HG03060 (cell line): ENCODE measurements at regions not wholly inside any gene's neighbourhood (a gene's known extent, or its start where the extent isn't known, plus 50 kb on each side); places are given as distances from the start of the nearest gene placed in this dataset.

ENCODE experiments used
- ATAC-seq: cut with Tn5 transposase; IDR thresholded peaks from one replicate; pipeline ENCODE4 v1.9.1; 2021; ENCODE audit warnings: low read depth, moderate number of reproducible peaks; ENCODE audit not compliant: unreplicated experiment

- no peak for ATAC-seq
These were observed 108.2 kb upstream of the UQCRFS1 start for GRCh38 chr19:29321116-29321515.

GRCh38 chr19:29323021-29323430, 110.1 kb upstream of the UQCRFS1 start:
- ATAC-seq = no peak

- ATAC-seq = no peak
These were observed 110.7 kb upstream of the UQCRFS1 start for GRCh38 chr19:29323440-29324290.

- ATAC-seq = no peak
These were observed 111.3 kb upstream of the UQCRFS1 start for GRCh38 chr19:29324291-29324680.

- no peak for ATAC-seq
These were observed 111.8 kb upstream of the UQCRFS1 start for GRCh38 chr19:29324717-29325116.

- ATAC-seq = no peak
These were observed 112.5 kb upstream of the UQCRFS1 start for GRCh38 chr19:29325241-29325975.

- ATAC-seq = no peak
These were observed 113.4 kb upstream of the UQCRFS1 start for GRCh38 chr19:29326351-29326750.

GRCh38 chr19:29326849-29327840, 114.2 kb upstream of the UQCRFS1 start:
- ATAC-seq = no peak

GRCh38 chr19:29328586-29328985, 115.6 kb upstream of the UQCRFS1 start:
- no peak for ATAC-seq

GRCh38 chr19:29329460-29330134, 116.6 kb upstream of the UQCRFS1 start:
- no peak for ATAC-seq

GRCh38 chr19:29336425-29336824, 123.5 kb upstream of the UQCRFS1 start:
- no peak for ATAC-seq

- ATAC-seq = no peak
These were observed 124.1 kb upstream of the UQCRFS1 start for GRCh38 chr19:29337029-29337428.

GRCh38 chr19:29338480-29338879, 125.5 kb upstream of the UQCRFS1 start:
- no peak for ATAC-seq

- no peak for ATAC-seq
These were observed 129.8 kb upstream of the UQCRFS1 start for GRCh38 chr19:29342721-29343120.

- no peak for ATAC-seq
These were observed 151.3 kb upstream of the UQCRFS1 start for GRCh38 chr19:29364224-29364726.

- ATAC-seq = no peak
These were observed 152.0 kb upstream of the UQCRFS1 start for GRCh38 chr19:29364999-29365398.

- no peak for ATAC-seq
These were observed 153.0 kb upstream of the UQCRFS1 start for GRCh38 chr19:29365836-29366417.

GRCh38 chr19:29366757-29367156, 153.8 kb upstream of the UQCRFS1 start:
- no peak for ATAC-seq

- ATAC-seq = no peak
These were observed 154.9 kb upstream of the UQCRFS1 start for GRCh38 chr19:29367791-29368222.
